OCI-LY7 (cell line): ENCODE measurements at regions not wholly inside any gene's neighbourhood (a gene's known extent, or its start where the extent isn't known, plus 50 kb on each side); places are given as distances from the start of the nearest gene placed in this dataset.

Experiments
- BruUV-seq: library from RNA; stranded (reverse); fragments of 400-500 nt; replicated peaks from 2 replicates; lab custom pipeline; 2021; lab: Mats Ljungman, UMichigan
- CTCF ChIA-PET: fragments of 300-600 bp; sonication (Branson Sonifier 250); formaldehyde crosslinking; loops from one replicate; lab custom pipeline; 2022; ENCODE audit warnings: antibody characterized with exemption; ENCODE audit not compliant: unreplicated experiment; lab: Charles Lee
- POLR2A ChIA-PET: fragments of 300-600 bp; sonication (Branson Sonifier 250); formaldehyde crosslinking; loops from one replicate; lab custom pipeline; 2022; ENCODE audit warnings: antibody characterized with exemption; lab: Charles Lee
- DNase-seq: peaks from one replicate; pipeline ENCODE4 v3.0.0-alpha.2; 2015; ENCODE audit warnings: low spot score
- H2AFZ ChIP-seq: fragments of 200-600 bp; sonication (generic), shearing (Covaris generic); 2 replicates; pipeline ENCODE4 v1.6.1; 2014; ENCODE audit warnings: mild to moderate bottlenecking, antibody characterized with exemption, low read length, moderate library complexity
- H3K27ac ChIP-seq: fragments of 200-600 bp; sonication (generic); 2 replicates; pipeline ENCODE4 v1.5.1; 2014; ENCODE audit warnings: mixed run types, low read depth, mild to moderate bottlenecking, moderate library complexity, low read length, inconsistent platforms; ENCODE audit not compliant: poor library complexity, severe bottlenecking
- H3K36me3 ChIP-seq: fragments of 200-600 bp; sonication (generic); 2 replicates; pipeline ENCODE4 v1.6.1; 2014; ENCODE audit warnings: mild to moderate bottlenecking, antibody characterized with exemption, low read length, moderate library complexity, mixed read lengths; ENCODE audit not compliant: insufficient read depth
- H3K4me1 ChIP-seq: fragments of 200-600 bp; sonication (generic); 2 replicates; pipeline ENCODE4 v1.5.1; 2014; ENCODE audit warnings: mild to moderate bottlenecking, low read length; ENCODE audit not compliant: insufficient read depth, poor library complexity, severe bottlenecking
- H3K4me2 ChIP-seq: fragments of 200-600 bp; sonication (generic); 2 replicates; pipeline ENCODE4 v1.6.1; 2014; ENCODE audit warnings: mild to moderate bottlenecking, low read length
- H3K4me3 ChIP-seq: fragments of 200-600 bp; sonication (generic); 2 replicates; pipeline ENCODE4 v1.5.1; 2014; ENCODE audit warnings: mild to moderate bottlenecking, low read depth, low read length; ENCODE audit not compliant: poor library complexity, severe bottlenecking
- H3K79me2 ChIP-seq: fragments of 200-600 bp; sonication (generic); 2 replicates; pipeline ENCODE4 v1.6.1; 2016; ENCODE audit warnings: low read depth, mild to moderate bottlenecking, low read length, moderate library complexity, mixed read lengths; ENCODE audit not compliant: insufficient read depth
- H3K9me2 ChIP-seq: fragments of 200-600 bp; sonication (generic); 2 replicates; pipeline ENCODE4 v1.6.1; 2016; ENCODE audit warnings: mild to moderate bottlenecking, low read length, mixed read lengths; ENCODE audit not compliant: insufficient read depth
- H3K9me3 ChIP-seq: fragments of 200-600 bp; sonication (generic); 2 replicates; pipeline ENCODE4 v1.6.1; 2014; ENCODE audit warnings: mild to moderate bottlenecking, mixed run types, low read length, mixed read lengths
- H4K20me1 ChIP-seq: fragments of 200-600 bp; sonication (generic); 2 replicates; pipeline ENCODE4 v1.6.1; 2014; ENCODE audit warnings: mild to moderate bottlenecking, antibody characterized with exemption, low read length, moderate library complexity, mixed read lengths; ENCODE audit not compliant: insufficient read depth
- EZH2phosphoT487 ChIP-seq: fragments of 200-600 bp; sonication (generic); IDR thresholded peaks from 2 replicates; pipeline ENCODE4 v1.6.1; 2018; ENCODE audit warnings: low read depth, borderline replicate concordance, mild to moderate bottlenecking, mixed run types, antibody characterized with exemption, low read length, moderate library complexity, mixed read lengths
- intact Hi-C: fragments of 100-400 bp; cut with micrococcal nuclease; formaldehyde crosslinking; loops from one replicate; pipeline ENCODE4 v1.10.0; 2022; ENCODE audit not compliant: unreplicated experiment
- TF ChIP-seq, protein P1 (sequence below): fragments of 200-600 bp; sonication (generic); conservative IDR thresholded peaks from 2 replicates; pipeline ENCODE4 v1.5.1; 2014; ENCODE audit warnings: mild to moderate bottlenecking, antibody characterized with exemption, low read length, moderate library complexity, mixed read lengths

DNA sequence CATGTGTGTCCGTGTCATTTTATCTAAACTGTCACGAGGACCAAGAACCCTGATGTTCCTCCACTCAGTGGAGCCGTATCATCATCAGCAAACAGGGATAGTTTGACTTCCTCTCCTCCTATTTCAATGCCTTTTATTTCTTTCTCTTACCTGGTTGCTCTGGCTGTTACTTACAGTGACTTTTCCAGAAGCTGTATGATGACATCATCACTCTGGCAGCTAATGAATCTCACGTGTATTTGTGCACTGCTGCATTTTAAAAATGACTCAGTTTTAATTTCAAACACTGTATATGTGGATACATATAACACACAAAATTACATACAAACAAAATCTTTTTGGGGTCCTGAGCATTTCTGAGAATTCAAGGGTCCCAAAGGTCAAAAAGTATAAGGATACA lies 481.4 kb downstream of the CDH2 start:
- no TSS peak for BruUV-seq
- no peak overlapping the region for H3K27ac ChIP-seq
- ChIA-PET CTCF (no interaction called here), POLR2A (interaction anchor here (1.4 kb wide), 1 partner anchor 13 kb away, joined by 3 read pairs; no protein-coding TSS in a partner anchor)
- no peak overlapping the region for H3K4me3 ChIP-seq
- no peaks in the 10 kb centered on the region for H4K20me1 ChIP-seq
- no peaks in the 10 kb centered on the region for H3K79me2 ChIP-seq
- TF ChIP-seq EZH2phosphoT487: no peak
- TF ChIP-seq, protein P1, sequence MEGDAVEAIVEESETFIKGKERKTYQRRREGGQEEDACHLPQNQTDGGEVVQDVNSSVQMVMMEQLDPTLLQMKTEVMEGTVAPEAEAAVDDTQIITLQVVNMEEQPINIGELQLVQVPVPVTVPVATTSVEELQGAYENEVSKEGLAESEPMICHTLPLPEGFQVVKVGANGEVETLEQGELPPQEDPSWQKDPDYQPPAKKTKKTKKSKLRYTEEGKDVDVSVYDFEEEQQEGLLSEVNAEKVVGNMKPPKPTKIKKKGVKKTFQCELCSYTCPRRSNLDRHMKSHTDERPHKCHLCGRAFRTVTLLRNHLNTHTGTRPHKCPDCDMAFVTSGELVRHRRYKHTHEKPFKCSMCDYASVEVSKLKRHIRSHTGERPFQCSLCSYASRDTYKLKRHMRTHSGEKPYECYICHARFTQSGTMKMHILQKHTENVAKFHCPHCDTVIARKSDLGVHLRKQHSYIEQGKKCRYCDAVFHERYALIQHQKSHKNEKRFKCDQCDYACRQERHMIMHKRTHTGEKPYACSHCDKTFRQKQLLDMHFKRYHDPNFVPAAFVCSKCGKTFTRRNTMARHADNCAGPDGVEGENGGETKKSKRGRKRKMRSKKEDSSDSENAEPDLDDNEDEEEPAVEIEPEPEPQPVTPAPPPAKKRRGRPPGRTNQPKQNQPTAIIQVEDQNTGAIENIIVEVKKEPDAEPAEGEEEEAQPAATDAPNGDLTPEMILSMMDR: no peak
- intact Hi-C loops: no loop called here
- H2AFZ ChIP-seq: no peak overlapping the region
- no peaks in the 10 kb centered on the region for H3K9me3 ChIP-seq
- no peaks in the 10 kb centered on the region for H3K36me3 ChIP-seq
- H3K4me1 ChIP-seq: no peaks in the 10 kb centered on the region
- DNase-seq: no peak
- no peaks in the 10 kb centered on the region for H3K9me2 ChIP-seq
- no peak overlapping the region for H3K4me2 ChIP-seq

DNA sequence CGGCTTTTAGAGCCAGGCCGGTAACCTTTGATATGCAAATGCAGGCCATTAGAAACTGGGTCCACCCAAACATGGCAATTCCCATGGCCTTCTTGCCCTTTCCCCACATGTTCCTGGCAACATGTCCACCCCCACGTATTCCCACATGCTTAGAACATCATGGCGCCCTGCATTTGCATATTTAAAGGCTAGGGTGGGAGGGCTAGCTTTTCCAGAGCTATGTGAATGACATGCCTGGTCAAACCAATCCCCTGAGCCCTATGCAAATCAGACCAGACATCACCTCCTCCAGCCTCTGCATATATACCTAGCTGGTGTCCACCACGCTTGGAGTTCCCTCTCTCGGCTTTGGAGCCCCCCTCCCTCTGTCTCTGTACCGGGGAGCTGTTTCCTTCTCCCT lies 481.9 kb downstream of the CDH2 start:
- Histone ChIP-seq H3K9me3 (no peaks in the 10 kb centered on the region), H3K79me2 (no peaks in the 10 kb centered on the region), H2AFZ (no peak overlapping the region), H3K36me3 (no peaks in the 10 kb centered on the region), H3K4me1 (no peaks in the 10 kb centered on the region), H3K27ac (no peak overlapping the region), H3K9me2 (no peaks in the 10 kb centered on the region), H3K4me3 (no peak overlapping the region), H4K20me1 (no peaks in the 10 kb centered on the region), H3K4me2 (no peak overlapping the region)
- CTCF ChIA-PET: no interaction called here
- no TSS peak for BruUV-seq
- DNase-seq: no peak
- POLR2A ChIA-PET: interaction anchor here (1.4 kb wide), 1 partner anchor 13 kb away, joined by 3 read pairs; no protein-coding TSS in a partner anchor
- no peak for TF ChIP-seq EZH2phosphoT487
- TF ChIP-seq, protein P1: no peak
- intact Hi-C loops: no loop called here

DNA sequence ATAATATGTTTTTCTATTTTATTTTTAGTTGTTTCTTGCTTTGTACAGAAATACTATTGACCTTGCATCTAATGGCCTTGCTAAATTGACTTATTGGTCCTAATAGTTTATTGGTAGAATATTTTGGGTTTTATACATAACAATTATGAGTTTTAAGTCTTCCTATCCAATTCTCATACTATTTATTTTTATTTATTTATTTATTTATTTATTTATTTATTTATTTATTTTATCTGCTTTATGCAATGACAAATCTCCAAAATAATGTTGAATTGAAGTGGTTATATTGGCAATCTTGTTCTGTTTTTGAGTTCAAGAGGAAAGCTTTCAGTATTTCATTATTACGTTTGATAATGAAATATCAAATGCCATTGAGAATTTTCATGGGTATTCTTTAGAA lies 488.3 kb downstream of the CDH2 start:
- CTCF ChIA-PET: no interaction called here
- no peak overlapping the region for H2AFZ ChIP-seq
- no peaks in the 10 kb centered on the region for H4K20me1 ChIP-seq
- DNase-seq: no peak
- H3K27ac ChIP-seq: no peak overlapping the region
- POLR2A ChIA-PET: no interaction called here
- no peak overlapping the region for H3K4me3 ChIP-seq
- no peak for TF ChIP-seq EZH2phosphoT487
- TF ChIP-seq, protein P1: no peak
- no peaks in the 10 kb centered on the region for H3K36me3 ChIP-seq
- no peaks in the 10 kb centered on the region for H3K9me2 ChIP-seq
- no peaks in the 10 kb centered on the region for H3K4me1 ChIP-seq
- H3K9me3 ChIP-seq: 0 out of 2 replicates have a peak, but pooled peaks cover 9% of the 10 kb centered on the region
- H3K4me2 ChIP-seq: no peak overlapping the region
- no TSS peak for BruUV-seq
- intact Hi-C loops: loop anchor here (10.0 kb wide), 1 partner anchor 496 kb away; no protein-coding TSS in a partner anchor
- H3K79me2 ChIP-seq: no peaks in the 10 kb centered on the region
